ENCODE measurements at regions not wholly inside any gene's neighbourhood (a gene's known extent, or its start where the extent isn't known, plus 50 kb on each side); places are given as distances from the start of the nearest gene placed in this dataset.

GRCh38 chr18:77566604-77567003 lies 317.0 kb downstream of the GALR1 start:
- TF ChIP-seq CTCF (IDR thresholded peaks at IDR 0.05; ENCODE audit: insufficient read depth, low read depth, low read length) = no peak
- no peak overlapping the region for H3K4me3 ChIP-seq (ENCODE audit: low read depth, low read length)
- H3K27me3 ChIP-seq (ENCODE audit: control insufficient read depth, insufficient read depth, low read length) = no peaks in the 10 kb centered on the region
- ChIA-PET POLR2A (no interaction called here), CTCF (no interaction called here)
- DNase-seq (ENCODE audit: low read depth) = no peak
- no peaks in the 10 kb centered on the region for H3K36me3 ChIP-seq (ENCODE audit: control insufficient read depth, insufficient read depth, low read length)

DNA sequence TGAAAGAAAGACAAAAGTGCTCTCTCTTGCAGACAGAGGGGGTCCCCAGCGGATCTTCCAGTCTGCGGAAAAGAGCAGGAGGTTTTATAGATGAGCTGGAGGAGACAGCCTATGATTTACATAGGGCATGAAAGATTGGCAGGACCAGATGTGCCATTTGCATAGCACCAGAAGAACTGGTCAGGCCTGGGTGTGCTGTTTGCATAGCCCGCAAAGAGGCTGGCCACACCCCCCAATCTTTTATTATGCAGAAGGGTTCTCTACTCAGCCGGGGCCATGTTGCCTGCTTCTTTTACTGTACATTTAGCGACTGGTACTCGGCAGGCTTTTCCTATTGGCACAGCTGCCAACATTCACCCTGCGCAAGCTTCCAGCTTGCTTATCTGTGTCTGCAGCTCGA lies 317.6 kb downstream of the GALR1 start:
- Histone ChIP-seq H3K36me3 (ENCODE audit: control insufficient read depth, insufficient read depth, low read length) (no peaks in the 10 kb centered on the region), H3K27me3 (ENCODE audit: control insufficient read depth, insufficient read depth, low read length) (no peaks in the 10 kb centered on the region), H3K4me3 (ENCODE audit: low read depth, low read length) (no peak overlapping the region)
- ChIA-PET CTCF (no interaction called here), POLR2A (no interaction called here)
- DNase-seq (ENCODE audit: low read depth) = no peak
- no peak for TF ChIP-seq CTCF (IDR thresholded peaks at IDR 0.05; ENCODE audit: insufficient read depth, low read depth, low read length)

GRCh38 chr18:77571743-77572142 lies 322.1 kb downstream of the GALR1 start:
- no peak for DNase-seq (ENCODE audit: low read depth)
- ChIA-PET POLR2A (no interaction called here), CTCF (no interaction called here)
- H3K27me3 ChIP-seq (ENCODE audit: control insufficient read depth, insufficient read depth, low read length) = no peaks in the 10 kb centered on the region
- H3K36me3 ChIP-seq (ENCODE audit: control insufficient read depth, insufficient read depth, low read length) = no peaks in the 10 kb centered on the region
- no peak overlapping the region for H3K4me3 ChIP-seq (ENCODE audit: low read depth, low read length)
- TF ChIP-seq CTCF (IDR thresholded peaks at IDR 0.05; ENCODE audit: insufficient read depth, low read depth, low read length) = no peak

DNA sequence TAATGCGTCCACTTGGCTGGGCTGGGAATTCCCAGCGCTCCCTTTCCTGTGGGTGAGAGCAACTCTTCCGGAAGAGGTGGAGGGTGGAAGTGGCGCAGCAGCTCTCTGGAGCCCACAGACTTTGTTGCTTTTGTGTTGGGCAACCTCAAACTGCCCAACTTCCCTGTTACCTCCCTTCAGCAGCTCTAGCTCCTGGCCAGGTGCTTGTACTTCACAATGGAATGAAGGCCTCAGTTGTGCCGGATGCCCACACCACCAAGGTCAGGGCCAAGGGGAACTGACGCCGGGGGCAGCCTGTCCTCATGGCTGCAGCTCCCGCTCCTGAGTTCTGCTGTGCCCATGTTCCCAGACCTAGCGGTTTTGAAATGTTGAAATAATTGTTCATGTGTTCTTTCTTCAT lies 322.9 kb downstream of the GALR1 start:
- Histone ChIP-seq H3K27me3 (ENCODE audit: control insufficient read depth, insufficient read depth, low read length) (no peaks in the 10 kb centered on the region), H3K36me3 (ENCODE audit: control insufficient read depth, insufficient read depth, low read length) (no peaks in the 10 kb centered on the region), H3K4me3 (ENCODE audit: low read depth, low read length) (no peak overlapping the region)
- no peak for DNase-seq (ENCODE audit: low read depth)
- ChIA-PET POLR2A (no interaction called here), CTCF (no interaction called here)
- TF ChIP-seq CTCF (IDR thresholded peaks at IDR 0.05; ENCODE audit: insufficient read depth, low read depth, low read length) = no peak

DNA sequence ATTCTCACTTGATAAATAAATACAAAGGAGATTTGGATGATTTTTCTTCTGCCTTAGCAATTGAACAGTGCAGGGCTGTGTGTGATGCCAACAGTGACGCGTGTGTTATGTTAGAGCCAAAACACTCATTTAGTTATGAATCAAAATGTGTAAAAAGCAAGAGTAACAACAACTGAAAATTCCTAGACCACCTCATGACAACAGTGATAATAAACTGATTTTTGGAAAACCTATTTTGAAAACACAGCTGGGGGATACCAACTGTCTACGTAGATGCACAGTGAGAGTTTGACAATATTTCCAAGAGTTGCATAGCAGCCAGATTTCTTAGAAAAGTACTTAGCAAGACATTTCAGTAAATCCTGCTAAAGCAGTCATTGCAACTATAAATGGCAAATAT lies 323.9 kb downstream of the GALR1 start:
- POLR2A ChIA-PET = no interaction called here
- DNase-seq (ENCODE audit: low read depth) = no peak

More for the DNA sequence above, 323.9 kb downstream of the GALR1 start:
- CTCF ChIA-PET = no interaction called here
- Histone ChIP-seq H3K36me3 (ENCODE audit: control insufficient read depth, insufficient read depth, low read length) (no peaks in the 10 kb centered on the region), H3K4me3 (ENCODE audit: low read depth, low read length) (no peak overlapping the region), H3K27me3 (ENCODE audit: control insufficient read depth, insufficient read depth, low read length) (no peaks in the 10 kb centered on the region)
- TF ChIP-seq CTCF (IDR thresholded peaks at IDR 0.05; ENCODE audit: insufficient read depth, low read depth, low read length) = no peak
